Activated T-cell treated with anti-CD3 and anti-CD28 coated beads for 24 hours (primary cell): ENCODE measurements at regions not wholly inside any gene's neighbourhood (a gene's known extent, or its start where the extent isn't known, plus 50 kb on each side); places are given as distances from the start of the nearest gene placed in this dataset.

Experiments
- DNase-seq: peaks from one replicate; pipeline ENCODE4 v3.0.0-alpha.2; 2020; ENCODE audit warnings: low read depth

GRCh38 chr1:234536741-234537140 is 57.8 kb upstream of the TARBP1 start:
- DNase-seq = no peak

GRCh38 chr1:234535763-234536515 is 57.0 kb upstream of the TARBP1 start:
- no peak for DNase-seq

GRCh38 chr1:234535218-234535617 is 56.2 kb upstream of the TARBP1 start:
- DNase-seq = no peak

GRCh38 chr1:234533975-234534876 is 55.2 kb upstream of the TARBP1 start:
- DNase-seq = no peak

- no peak for DNase-seq
Measured at GRCh38 chr1:234533034-234533891, 54.3 kb upstream of the TARBP1 start.

GRCh38 chr1:234532503-234532922 is 53.5 kb upstream of the TARBP1 start:
- DNase-seq = no peak

- DNase-seq = no peak
Measured at GRCh38 chr1:234531151-234531635, 52.2 kb upstream of the TARBP1 start.

- DNase-seq = no peak
Measured at GRCh38 chr1:234530672-234531071, 51.7 kb upstream of the TARBP1 start.

GRCh38 chr1:234529950-234530237 is 50.9 kb upstream of the TARBP1 start:
- DNase-seq = no peak

- DNase-seq = no peak
Measured at GRCh38 chr1:234529095-234529949, 50.3 kb upstream of the TARBP1 start.
